HG02943 (cell line): ENCODE measurements at regions not wholly inside any gene's neighbourhood (a gene's known extent, or its start where the extent isn't known, plus 50 kb on each side); places are given as distances from the start of the nearest gene placed in this dataset.
"Not testable (repeated sequence)": the region's sequence is repeated elsewhere in the genome, so short reads cannot be mapped to it uniquely, and the experiment has no call there.

Experiments
- ATAC-seq: cut with Tn5 transposase; IDR thresholded peaks from one replicate; pipeline ENCODE4 v1.9.1; 2021; ENCODE audit warnings: mild to moderate bottlenecking, low read depth, moderate library complexity; ENCODE audit not compliant: unreplicated experiment

DNA sequence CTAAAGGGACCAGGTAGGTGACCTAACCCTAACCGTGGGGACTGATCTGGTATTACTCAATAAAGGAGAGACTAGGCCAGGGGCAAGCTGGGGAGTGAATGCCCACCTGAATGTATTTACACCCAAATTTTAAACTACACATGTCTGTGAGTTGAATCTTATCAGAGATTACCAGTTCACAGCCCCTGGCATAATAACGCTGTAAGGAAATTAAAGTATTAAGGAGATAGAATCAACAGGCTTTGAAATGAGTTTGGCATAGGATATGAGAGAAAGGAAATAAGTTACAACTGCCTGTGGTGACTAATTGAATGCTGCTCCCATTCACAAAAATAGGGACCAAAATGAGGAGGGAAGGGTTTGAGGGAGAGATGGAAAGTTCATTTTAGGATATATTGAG, 593.3 kb downstream of the CSNK1G3 start:
- ATAC-seq = no peak

DNA sequence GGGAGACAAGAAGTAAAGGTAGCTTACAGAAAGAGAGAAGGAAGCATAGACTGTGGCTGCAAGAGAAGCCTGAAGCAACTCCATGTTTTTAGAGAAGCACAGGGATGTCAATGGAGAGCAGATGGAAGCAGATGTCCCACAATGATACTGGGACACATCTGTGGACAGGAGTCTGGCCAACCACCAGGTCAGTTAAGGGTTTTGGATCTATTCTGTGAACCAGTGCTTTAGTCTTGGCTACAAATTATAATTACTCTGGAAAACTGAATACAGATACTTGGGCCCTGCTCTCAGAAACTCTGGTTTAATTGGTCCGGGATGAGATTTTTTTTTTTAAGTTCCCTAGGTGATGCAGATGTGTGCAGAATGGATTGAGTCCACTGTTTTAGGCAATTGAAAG, 592.8 kb downstream of the CSNK1G3 start:
- no peak for ATAC-seq

DNA sequence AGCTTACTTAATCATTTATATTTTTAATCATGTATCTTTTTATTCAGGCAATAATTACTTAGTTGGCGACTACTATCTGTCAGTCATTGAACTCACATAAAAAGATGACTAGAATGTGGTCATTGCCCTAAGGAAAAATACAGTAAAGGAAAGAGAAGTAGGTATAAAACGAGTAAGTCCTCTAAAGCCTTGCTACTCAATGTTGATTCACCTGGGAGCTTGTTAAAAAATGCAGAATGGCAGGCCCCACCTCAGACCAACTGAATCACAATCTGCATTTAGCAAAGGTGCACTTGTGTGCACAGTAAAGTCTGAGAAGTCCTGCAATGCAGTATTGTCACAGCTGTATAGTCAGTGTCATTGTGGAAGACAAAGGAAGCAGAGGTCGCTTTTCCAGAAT, 592.4 kb downstream of the CSNK1G3 start:
- ATAC-seq = no peak

DNA sequence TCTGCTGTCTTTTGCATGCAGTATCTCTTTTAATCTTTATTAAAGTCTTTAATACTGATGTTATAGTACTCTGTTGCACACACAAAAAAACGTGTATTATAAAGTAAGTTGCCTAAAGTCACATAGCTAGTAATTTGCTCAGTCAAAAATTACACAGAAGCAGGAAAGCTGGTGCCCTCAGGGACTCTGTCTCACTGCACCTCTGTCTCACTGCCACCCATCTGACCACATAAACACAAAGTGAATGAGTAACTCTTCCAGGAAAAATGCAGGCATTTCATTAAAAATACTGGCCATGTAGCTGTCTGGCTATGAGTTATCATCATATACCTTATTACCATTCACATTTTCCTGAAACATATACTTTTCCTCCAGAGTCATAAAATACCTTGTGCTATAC, 591.7 kb downstream of the CSNK1G3 start:
- ATAC-seq = no peak

DNA sequence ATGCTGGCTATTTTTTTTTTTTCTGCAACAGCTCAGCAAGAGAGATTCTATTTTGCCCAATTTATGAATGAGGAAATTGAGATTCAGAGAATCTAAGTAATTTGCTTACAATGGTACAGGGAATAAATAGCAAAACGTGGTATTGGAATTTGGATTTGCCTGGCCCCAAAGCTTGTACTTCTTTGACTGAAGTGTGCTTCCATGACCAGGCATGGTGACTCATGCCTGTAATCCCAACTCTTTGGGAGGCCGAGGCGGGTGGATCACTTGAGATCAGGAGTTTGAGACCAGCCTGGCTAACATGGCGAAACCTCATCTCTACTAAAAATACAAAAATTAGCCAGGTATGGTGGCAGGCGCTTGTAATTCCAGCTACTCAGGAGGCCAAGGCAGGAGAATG, 591.1 kb downstream of the CSNK1G3 start:
- ATAC-seq = not testable (repeated sequence)

DNA sequence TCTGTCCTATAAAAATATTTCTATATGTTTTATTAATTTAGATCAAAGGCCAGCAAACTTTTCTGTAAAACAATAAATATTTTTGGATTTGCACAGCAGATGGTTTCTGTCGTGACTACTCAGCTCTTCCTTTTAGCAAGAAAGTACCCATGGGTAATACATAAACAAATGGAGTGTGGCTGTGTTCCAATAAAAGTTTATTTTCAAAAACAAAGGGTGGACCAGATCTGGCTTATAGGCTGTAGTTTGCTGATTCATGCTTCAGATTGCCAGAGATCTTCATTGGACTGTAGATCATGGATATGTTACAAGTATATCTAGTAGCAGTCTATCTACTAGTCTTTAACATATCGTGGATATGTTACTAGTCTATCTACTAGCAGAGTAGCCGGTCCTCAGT, 590.5 kb downstream of the CSNK1G3 start:
- ATAC-seq = no peak

DNA sequence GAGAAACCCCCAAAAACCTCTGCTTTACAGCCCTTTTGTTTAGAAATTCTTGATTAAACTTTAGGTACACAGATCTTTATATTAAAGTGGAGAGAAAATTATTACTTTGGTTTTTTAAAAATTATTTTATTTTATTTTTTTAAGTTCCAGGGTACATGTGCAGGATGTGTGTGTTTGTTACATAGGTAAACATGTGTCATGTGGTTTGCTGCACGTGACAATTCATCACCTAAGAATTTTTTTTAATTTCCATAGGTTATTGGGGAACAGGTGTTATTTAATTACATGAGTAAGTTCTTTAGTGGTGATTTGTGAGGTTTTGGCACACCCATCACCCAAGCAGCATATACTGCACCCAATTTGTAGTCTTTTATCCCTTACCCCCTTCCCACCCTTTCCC, 581.7 kb downstream of the CSNK1G3 start:
- no peak for ATAC-seq

DNA sequence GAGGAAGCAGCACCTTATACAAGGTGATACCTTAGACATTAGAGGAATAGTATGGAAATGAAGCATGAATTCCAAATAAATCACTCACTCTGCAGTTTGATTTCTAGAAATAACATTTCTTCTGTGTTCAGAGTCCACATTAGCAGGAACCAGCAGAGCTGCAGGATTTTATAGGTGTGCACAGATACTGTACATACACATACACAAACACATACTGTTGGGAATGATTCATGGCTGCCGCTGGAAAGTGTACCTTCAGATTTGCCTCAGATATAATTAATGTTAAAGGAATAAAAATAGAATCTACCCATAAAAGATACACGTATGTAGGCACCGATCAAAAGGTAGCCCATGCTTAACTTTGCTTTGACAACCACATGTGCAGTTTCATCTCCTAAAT, 578.1 kb downstream of the CSNK1G3 start:
- no peak for ATAC-seq

DNA sequence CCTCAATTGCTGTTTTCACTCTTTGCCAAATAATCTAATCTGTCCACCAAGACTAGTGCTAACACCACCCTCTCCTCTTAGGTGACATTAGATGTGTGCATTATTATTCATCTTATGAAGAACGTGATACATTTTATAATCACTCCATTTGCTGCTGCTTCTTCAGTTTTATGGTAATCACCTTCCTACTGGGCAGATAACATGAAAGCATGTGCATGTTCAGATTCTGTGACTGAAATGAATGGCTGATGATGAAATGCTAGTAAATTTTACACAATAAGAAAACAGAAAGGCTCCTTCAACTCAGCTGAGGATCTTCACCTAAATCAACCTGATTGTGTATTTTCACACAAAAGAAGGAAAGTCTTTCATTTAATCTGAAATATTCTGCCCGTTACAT, 577.6 kb downstream of the CSNK1G3 start:
- no peak for ATAC-seq

DNA sequence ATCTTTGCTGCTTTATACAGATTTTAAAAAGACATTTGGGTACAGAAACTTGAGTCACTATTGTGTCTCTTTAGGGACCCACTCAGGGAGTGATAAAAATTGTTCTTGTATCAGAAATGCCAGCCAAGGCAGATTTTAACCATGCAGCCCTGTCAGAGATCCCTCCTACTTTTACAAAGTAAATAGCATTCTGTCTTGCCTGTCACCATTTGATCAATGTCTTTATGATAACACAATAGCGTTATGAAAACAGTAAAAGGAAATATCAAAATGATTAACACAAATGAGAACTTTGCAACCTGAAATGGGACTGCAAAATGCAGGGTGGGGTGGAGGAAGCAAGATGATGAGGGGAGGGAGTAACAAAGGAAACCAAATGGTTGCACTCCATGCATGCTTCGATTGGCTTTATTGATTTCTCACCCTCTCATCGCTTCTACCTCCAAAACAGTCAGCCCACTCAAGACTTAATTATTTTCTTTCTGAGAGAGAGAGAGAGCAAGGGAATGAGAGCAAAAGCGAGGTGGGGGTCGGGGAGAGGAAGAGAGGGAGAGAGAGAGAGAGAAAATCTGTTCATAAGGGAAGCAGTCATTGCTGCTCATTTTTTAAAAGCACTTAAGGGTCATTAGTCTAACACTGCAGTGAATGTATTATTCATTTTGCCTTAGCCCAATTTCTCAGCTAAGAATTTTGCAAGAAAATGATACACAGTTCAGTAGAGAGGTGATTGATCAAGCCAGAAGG, 576.5 kb downstream of the CSNK1G3 start:
- no peak for ATAC-seq

DNA sequence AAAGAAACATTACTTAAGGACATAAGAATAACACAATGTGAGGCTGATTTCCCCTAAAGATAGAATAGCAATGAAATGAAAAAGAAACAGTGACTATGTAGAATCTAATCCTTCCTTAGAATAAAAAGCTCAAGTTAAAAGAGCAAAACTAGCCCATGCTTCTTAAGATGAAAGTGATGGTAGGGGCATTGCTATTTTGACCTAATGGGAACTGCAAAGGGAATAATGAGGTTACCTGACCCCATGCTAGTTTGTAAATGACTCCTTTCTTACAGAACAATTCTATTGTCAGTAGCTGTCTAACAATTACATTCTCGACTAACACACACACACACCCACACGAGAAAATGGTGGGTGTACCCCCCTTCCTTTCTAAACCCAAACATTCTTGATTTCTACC, 575.8 kb downstream of the CSNK1G3 start:
- no peak for ATAC-seq

DNA sequence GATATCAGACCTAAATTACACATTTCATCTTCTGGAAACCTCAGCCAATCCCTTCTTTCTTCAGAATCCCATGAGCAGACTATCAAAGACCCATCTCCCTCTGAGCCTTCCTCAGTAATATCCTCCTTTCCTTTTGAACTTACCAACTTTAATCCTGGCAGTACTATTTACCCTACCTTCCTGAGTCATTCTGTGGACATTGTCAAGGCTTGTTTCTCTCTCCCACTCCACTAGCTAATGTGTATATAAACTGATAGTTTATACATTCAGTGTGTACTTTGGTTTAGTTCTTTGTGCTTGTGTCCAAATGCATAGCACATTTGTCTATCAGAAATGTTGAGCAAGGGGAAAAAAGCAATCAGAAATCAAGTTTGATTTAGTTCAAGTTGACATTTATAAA, 568.3 kb downstream of the CSNK1G3 start:
- ATAC-seq = no peak

DNA sequence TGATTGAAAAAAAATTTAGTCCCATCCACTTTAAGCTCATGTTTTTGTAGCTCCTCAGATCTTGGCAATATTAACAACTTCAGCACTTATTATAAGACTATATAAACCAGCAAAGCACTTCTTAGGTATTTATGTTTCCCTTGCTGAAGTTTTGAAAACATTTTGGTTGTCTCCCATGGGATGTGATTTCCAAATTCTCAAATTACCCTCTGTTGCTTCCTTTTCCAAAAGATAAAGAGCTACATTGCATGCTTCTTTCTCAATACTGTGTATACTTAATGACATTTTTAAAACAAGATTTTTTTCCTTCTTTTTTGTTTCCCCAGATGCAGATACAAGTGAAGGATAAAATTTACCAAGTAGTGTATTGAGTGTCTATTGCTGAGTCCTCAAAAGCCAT, 567.1 kb downstream of the CSNK1G3 start:
- no peak for ATAC-seq

DNA sequence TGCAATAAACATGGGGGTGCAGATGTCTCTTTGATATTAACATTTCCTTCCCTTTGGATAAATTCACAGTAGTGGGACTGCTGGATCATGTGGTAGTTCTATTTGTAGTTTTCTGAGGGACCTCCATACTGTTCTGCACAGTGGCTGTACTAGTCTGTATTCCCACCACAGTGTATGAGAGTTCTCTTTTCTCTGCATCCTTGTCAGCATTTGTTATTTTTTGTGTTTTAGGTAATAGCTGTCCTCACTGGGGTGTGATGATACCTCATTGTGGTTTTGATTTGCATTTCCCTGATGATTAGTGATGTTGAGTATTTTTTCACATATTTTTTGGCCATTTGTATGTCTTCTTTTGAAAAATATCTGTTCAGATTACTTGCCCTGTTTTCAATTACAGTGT, 562.5 kb downstream of the CSNK1G3 start:
- ATAC-seq = no peak

DNA sequence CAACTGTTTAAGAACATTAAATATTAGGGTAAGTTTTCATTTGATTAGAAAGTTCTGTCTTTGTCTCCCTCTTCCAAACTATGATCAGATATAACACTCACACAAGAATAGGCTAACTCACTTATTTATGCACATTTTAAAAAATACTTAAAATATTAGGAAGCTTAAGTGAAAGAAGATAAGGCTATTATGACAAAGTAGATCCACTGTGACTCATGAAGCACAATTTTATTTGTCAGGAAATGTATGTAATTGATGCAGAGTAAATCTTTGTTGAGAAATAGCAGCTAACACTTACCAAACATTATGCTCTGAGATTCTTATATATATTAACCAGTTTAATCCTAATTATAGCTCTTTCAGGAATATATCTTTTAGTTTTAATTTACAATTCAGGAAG, 560.6 kb downstream of the CSNK1G3 start:
- ATAC-seq = no peak

DNA sequence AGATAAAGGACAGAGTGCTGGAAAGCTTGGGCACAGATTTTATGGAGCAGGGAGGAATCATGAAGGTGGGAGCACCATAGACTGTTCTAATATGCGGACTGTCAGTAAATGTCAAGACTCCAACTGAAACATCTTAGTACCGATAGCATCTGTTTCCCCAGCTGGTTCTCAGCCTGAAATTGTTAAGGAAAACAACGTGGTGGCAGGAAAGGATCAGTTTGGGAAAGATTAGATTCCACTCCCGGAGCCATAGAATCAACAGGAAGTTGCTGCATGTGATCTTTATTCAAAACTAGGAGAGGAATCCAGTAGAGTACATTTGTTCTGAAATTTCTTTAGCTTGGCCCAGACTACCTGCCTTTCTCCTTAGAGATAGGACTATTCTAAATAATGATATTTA, 559.1 kb downstream of the CSNK1G3 start:
- ATAC-seq = no peak

DNA sequence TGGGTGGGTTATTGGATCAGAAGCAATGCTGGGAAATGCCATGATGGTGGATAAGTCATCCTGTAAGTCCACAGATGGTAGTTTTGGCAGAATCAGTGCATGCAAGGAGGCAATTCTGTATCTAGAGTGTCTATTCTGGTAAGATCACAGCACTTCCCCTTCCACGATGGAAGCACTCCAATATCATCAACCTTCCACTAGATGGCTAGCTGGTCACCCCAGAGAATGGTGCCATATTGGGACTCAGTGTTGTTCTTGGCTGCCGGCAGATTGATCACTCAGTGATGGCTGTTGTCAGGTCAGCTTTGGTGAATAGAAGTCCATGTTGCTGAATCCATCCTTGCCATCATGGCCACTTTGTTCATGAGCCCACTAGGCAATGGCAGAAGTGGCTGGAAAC, 553.5 kb downstream of the CSNK1G3 start:
- no peak for ATAC-seq

DNA sequence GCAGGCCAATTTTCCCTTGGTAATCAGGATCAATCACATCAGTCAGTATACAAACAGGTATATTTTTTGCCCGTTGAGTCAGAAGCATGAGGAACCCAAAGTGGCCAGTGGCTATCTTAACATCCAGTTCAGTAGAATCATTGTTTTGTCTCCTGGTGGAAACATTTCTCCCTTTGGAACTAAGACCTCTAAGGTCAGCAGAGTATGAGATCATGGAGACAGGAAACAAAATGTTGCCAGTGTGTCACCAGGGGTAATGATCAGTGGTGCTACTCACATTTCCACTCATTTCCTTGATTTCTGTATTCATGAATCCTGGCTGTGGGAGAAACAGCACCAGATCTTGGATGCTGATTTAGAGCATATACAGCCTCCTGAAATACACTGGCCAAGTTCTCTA, 553.0 kb downstream of the CSNK1G3 start:
- no peak for ATAC-seq

DNA sequence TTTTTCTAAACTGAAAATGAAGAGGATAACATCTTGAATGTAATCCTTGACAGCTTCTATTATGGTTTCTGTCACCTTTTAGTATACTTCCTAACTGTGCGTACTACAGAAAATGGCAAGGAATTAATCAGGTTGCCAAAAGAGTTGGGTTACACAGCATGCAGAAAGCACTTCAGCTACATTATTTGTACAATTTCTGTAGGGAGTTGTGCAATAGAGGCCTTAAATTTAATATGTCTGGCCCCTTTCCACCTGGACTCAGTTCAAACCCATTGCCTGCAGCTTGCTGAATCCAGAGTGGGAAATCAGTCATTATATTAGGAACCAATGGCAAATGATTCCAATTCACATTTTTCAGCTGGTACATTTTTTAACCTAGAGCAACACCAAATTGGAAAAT, 549.7 kb downstream of the CSNK1G3 start:
- ATAC-seq = no peak

DNA sequence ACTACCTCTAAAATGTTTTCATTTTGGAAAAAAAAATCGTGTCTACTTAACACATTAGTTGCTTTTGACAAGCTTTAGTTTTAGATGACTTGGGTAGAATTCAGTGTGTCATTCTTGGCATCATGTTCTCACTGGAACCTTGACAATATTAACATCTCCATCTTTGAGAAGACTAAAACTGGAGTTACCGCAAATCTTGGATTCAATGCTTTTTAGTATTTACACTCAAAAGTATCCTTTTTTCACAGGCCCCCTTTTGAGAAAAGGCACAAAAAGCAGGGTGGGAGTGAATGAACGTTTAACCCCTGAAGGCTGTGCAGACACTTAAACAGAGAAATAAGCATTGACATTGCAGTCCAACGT, 549.1 kb downstream of the CSNK1G3 start:
- no peak for ATAC-seq

DNA sequence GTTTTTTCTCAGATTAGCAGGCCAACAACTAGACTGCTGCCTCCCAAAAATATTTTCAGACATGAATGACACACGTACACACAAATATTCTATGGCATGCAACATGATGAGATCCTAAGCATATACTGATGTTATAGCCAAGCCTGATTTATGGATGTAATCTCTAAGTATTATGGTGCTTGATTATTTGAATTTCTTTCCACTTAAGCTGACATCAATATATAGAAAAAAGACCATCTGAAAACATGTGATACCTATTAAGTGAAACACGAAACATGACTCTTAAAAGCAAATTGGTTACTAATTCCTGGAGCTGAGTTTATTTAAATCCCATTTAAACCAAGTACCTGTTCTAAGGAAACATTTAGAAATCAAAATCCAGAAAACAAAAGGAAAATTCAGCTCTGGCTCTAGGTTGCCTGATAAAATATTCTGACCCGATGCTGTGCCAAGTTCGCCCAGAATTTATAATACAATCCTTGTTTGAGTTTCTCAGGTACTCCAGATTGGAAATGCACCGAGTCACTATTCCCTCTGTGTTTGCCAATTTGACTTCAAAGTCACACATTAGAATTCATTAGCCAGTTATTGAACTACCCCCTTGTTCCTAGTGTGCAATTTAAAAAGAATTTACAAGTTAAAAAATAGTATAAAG, 548.6 kb downstream of the CSNK1G3 start:
- ATAC-seq = no peak

DNA sequence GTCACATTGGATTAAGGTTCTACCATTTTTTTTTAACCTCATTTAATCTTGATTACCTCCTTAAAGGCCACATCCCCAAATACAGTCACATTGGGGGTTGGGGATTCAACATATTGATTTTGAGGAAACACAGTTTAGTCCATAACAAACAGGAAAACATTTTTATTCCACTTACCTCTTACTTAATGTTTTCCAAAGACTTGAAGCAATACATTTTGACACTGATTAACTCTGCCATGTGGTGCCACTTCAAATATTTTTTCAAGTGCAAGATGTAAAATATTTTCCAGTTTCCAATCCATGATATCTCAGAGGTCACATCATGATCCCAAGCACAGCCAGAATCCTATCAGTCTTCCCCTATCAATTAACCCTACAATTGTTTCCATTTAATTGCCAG, 548.0 kb downstream of the CSNK1G3 start:
- no peak for ATAC-seq

DNA sequence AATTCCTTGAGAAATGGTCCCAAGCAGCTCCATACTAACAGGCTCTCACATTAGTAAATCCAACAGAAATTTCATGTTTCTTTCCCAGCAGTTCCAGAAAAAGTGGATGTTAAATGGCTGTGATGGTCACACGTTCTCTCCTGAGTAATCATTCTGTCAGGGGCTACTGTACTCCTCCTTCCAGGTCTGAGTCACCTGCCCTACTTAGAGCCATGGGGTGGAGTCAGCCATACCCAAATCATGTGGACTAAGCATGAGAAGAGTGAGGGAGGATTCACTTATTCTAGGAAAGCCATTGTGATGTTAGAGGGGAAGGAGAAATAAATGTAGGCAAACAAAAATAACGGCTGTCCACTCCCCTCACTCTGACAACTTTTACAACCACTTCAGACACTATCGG, 547.2 kb downstream of the CSNK1G3 start:
- ATAC-seq = no peak
